SH-SY5Y (cell line): ENCODE measurements at regions not wholly inside any gene's neighbourhood (a gene's known extent, or its start where the extent isn't known, plus 50 kb on each side); places are given as distances from the start of the nearest gene placed in this dataset.

Experiments
- GATA2 ChIP-seq: IDR thresholded peaks from 2 replicates; pipeline ENCODE4 v1.6.1; 2011; ENCODE audit warnings: mild to moderate bottlenecking, low read depth, low read length
- GATA3 ChIP-seq: IDR thresholded peaks from 2 replicates; pipeline ENCODE4 v1.6.1; 2011; ENCODE audit warnings: low read depth, mild to moderate bottlenecking, low read length, moderate library complexity

- TF ChIP-seq GATA3: no peak
Observed at GRCh38 chr2:118607641-118608040, 239.8 kb downstream of the EN1 start.

- TF ChIP-seq GATA3 (no peak), GATA2 (no peak)
Observed at GRCh38 chr2:118604811-118605210, 242.6 kb downstream of the EN1 start.

GRCh38 chr2:118604371-118604770 is 243.1 kb downstream of the EN1 start:
- TF ChIP-seq GATA2 (no peak), GATA3 (no peak)

- no peak for TF ChIP-seq GATA2
Observed at GRCh38 chr2:118599141-118599540, 248.3 kb downstream of the EN1 start.

- no peak for TF ChIP-seq GATA2
- TF ChIP-seq GATA3: no peak
Observed at GRCh38 chr2:118596620-118597019, 250.8 kb downstream of the EN1 start.

- TF ChIP-seq GATA3 (no peak), GATA2 (no peak)
Observed at GRCh38 chr2:118593257-118593656, 254.2 kb downstream of the EN1 start.

- TF ChIP-seq GATA3 (no peak), GATA2 (no peak)
Observed at GRCh38 chr2:118591223-118591622, 256.2 kb downstream of the EN1 start.

GRCh38 chr2:118589721-118590120 is 257.7 kb downstream of the EN1 start:
- TF ChIP-seq GATA3 (no peak), GATA2 (no peak)

- TF ChIP-seq GATA2 (no peak), GATA3 (no peak)
Observed at GRCh38 chr2:118588850-118589249, 258.6 kb downstream of the EN1 start.

- TF ChIP-seq GATA2: no peak
- TF ChIP-seq GATA3: no peak
Observed at GRCh38 chr2:118586312-118586711, 261.1 kb downstream of the EN1 start.

GRCh38 chr2:118584877-118585276 is 262.6 kb downstream of the EN1 start:
- TF ChIP-seq GATA3 (no peak), GATA2 (no peak)

- TF ChIP-seq GATA3 (no peak), GATA2 (no peak)
Observed at GRCh38 chr2:118584062-118584749, 263.2 kb downstream of the EN1 start.

GRCh38 chr2:118582058-118582457 is 265.4 kb downstream of the EN1 start:
- TF ChIP-seq GATA3 (no peak), GATA2 (no peak)

GRCh38 chr2:118580651-118581050 is 266.8 kb downstream of the EN1 start:
- TF ChIP-seq GATA3 (no peak), GATA2 (no peak)

- TF ChIP-seq GATA3 (no peak), GATA2 (no peak)
Observed at GRCh38 chr2:118580107-118580506, 267.3 kb downstream of the EN1 start.

- TF ChIP-seq GATA3 (no peak), GATA2 (no peak)
Observed at GRCh38 chr2:118577202-118577601, 270.2 kb downstream of the EN1 start.
